RWPE1 (cell line): ENCODE measurements at regions not wholly inside any gene's neighbourhood (a gene's known extent, or its start where the extent isn't known, plus 50 kb on each side); places are given as distances from the start of the nearest gene placed in this dataset.

Experiments used
- CTCF ChIA-PET: fragments of 350-600 bp; sonication (Branson Sonifier 250); formaldehyde crosslinking; extraction: SDS; loops from one replicate; lab custom pipeline; 2021; lab: Yijun Ruan, JAX
- POLR2A ChIA-PET: fragments of 400-600 bp; formaldehyde crosslinking; extraction: SDS; loops from one replicate; lab custom pipeline; 2020; ENCODE audit warnings: antibody characterized with exemption; ENCODE audit not compliant: low non-redundant PET; lab: Yijun Ruan, JAX
- DNase-seq: peaks from one replicate; pipeline ENCODE4 v3.0.0; 2012; ENCODE audit warnings: low spot score
- H3K27ac ChIP-seq: fragments of 450-650 bp; 2 replicates; pipeline ENCODE4 v1.5.1; 2017
- TF ChIP-seq, protein P1 (sequence below): fragments of 450-650 bp; conservative IDR thresholded peaks from 2 replicates; pipeline ENCODE4 v1.5.1; 2017; ENCODE audit warnings: low read depth, mild to moderate bottlenecking

DNA sequence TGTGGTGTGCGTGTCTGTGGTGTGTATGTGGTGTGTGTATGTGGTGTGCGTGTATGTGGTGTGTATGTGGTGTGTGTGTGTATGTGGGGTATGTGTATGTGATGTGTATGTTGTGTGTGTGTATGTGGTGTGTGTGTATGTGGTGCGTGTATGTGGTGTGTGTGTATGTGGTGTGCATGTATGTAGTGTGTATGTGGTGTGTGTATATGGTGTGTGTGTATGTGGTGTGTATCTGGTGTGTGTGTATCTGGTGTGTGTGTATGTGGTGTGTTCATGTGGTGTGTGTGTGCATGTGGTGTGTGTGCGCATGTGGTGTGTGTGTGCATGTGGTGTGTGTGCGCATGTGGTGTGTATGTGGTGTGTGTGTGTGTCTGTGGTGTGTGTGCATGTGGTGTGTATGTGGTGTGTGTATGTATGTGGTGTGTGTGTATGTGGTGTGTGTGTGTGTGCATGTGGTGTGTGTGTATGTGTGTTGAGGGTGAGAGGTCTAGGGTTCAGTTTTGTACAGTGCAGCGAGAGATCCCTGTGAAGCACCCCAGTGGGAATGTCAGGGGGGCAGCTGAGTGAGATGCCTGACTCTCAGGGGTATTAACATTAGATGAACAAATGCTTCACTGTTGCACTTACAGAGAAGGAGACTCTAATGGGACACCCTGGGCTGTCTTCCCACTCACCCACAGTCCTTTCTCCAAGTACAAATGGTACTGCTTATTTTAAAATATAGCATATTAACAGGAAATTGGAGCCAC is 61.3 kb upstream of the MEDAG start:
- POLR2A ChIA-PET: no interaction called here
- CTCF ChIA-PET: no interaction called here
- TF ChIP-seq, protein P1, sequence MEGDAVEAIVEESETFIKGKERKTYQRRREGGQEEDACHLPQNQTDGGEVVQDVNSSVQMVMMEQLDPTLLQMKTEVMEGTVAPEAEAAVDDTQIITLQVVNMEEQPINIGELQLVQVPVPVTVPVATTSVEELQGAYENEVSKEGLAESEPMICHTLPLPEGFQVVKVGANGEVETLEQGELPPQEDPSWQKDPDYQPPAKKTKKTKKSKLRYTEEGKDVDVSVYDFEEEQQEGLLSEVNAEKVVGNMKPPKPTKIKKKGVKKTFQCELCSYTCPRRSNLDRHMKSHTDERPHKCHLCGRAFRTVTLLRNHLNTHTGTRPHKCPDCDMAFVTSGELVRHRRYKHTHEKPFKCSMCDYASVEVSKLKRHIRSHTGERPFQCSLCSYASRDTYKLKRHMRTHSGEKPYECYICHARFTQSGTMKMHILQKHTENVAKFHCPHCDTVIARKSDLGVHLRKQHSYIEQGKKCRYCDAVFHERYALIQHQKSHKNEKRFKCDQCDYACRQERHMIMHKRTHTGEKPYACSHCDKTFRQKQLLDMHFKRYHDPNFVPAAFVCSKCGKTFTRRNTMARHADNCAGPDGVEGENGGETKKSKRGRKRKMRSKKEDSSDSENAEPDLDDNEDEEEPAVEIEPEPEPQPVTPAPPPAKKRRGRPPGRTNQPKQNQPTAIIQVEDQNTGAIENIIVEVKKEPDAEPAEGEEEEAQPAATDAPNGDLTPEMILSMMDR: no peak
- no peak for DNase-seq
- H3K27ac ChIP-seq: no peak overlapping the region; the same call in 1 of the 2 replicates

DNA sequence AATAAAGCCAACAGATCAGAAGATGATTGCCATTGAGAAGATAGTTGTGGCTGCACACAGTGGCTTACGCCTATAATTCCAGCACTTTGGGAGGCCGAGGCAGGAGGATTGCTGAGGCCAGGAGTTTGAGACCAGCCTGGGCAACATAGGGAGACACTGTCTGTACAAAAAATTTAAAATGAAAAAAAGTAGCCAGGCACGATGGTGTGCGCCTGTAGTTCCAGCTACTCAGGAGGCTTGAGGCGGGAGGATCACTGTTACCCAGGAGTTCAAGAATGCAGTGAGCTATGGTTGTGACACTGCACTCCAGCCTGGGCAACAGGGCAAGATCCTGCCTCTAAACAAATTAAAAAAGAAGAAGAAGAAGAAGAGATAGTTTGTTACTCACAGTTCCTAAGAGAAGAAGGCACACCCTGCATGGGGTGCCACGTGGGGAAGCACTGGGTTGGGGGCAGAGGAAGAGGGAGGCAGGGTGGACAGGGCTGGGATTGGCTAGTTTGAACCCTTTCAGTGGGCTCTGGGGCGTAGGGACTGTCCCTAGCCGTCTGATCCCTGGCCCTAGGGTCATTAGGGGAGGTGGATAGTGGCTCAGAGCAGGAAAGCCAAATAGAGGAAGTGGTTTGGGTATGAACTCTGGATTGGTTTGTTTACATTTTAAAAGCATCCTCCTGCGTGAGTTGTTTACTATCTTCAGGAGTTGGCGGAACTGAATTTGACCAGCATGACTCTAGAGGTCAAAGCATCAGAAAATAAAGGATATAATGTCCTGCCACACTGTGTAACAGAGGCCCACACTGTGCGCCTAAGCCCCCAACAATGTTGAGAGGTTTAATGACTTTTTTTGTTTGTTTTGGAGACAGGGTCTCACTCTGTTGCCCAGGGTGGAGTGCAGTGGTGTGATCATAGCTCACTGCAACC is 60.5 kb upstream of the MEDAG start:
- ChIA-PET CTCF (interaction anchor here (0.7 kb wide), 1 partner anchor 285 kb away, joined by 4 read pairs; no protein-coding TSS in a partner anchor), POLR2A (no interaction called here)
- peak overlapping the region; percentile 43; the same call in 1 of the 2 replicates for H3K27ac ChIP-seq
- no peak for DNase-seq
- TF ChIP-seq, protein P1: no peak

DNA sequence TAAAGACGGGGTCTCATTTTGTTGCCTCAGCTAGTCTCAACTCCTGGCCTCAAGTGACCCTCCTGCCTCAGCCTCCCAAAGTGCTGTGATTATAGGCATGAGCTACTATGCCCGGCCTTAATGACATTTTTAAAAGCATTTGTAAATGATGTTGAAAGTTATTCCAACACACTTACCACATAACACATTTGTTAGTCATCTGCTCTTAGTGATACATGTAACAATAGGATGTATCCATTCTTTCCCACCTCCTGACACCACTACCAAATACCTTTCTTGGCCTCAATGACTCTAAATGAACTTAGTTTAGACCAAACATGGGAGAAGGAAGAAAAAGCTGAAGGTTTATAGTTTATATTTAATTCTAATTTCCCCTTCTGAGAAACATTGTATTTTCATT is 59.8 kb upstream of the MEDAG start:
- ChIA-PET POLR2A (no interaction called here), CTCF (interaction anchor here (0.7 kb wide), 1 partner anchor 286 kb away, joined by 4 read pairs; no protein-coding TSS in a partner anchor)
- DNase-seq: peak; percentile 53
- peak overlapping the region; percentile 43; the same call in 1 of the 2 replicates for H3K27ac ChIP-seq
- TF ChIP-seq, protein P1: no peak

DNA sequence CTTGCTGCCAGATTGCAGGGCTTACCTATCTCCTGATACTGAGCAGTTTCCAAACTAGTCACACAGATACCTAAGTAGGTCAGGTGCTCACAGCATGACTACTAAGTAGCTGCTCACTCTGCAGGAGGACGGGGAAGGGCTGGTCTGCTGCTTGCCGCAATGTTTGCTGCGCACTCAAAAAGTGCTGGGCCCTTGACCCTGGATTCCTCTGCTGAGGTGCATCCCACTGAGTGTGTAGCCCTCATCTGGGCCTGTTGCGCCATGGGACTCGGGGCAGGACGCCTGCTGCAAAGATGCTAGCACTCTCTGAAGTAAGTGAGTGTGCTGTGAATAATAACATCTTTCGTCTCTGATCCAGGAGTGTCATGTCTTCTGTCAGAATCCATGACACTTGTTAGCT is 59.2 kb upstream of the MEDAG start:
- no peak overlapping the region for H3K27ac ChIP-seq
- POLR2A ChIA-PET: no interaction called here
- no peak for DNase-seq
- CTCF ChIA-PET: no interaction called here
- TF ChIP-seq, protein P1: no peak

DNA sequence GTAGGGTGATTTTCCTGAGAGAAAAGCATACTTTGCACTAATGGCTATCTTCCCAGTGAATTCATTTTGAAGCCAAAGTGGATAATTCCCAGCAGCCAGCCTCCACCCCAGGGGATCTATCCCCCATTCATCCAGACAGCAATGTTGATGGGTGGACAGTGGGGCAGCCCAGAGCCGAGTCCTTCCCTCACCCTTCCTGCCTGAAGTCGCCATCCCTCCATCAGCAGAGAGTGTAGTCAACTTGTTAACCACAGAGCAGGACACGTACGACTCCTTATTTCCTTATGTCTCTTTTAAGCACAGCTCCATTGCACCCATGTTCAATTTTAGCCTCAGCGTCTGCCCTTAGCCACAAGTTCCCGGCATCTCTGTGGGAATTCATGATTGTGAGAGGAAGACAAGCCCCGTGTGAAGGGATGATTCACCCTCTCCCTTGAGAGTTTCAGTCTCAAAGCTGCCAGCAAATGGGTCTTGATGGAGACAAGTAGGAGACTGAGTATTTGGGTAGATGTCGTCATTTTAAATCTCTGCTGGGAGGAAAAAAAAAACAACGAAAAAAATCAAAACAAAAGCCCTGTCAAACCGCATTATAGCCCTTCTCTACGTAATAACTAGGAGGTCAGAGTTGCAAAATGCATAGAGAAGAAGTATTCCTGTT is 58.3 kb upstream of the MEDAG start:
- no peak for DNase-seq
- POLR2A ChIA-PET: no interaction called here

More for the DNA sequence above, 58.3 kb upstream of the MEDAG start:
- CTCF ChIA-PET: no interaction called here
- H3K27ac ChIP-seq: no peak overlapping the region
- TF ChIP-seq, protein P1: no peak
